GM08714 (cell line): ENCODE measurements at regions not wholly inside any gene's neighbourhood (a gene's known extent, or its start where the extent isn't known, plus 50 kb on each side); places are given as distances from the start of the nearest gene placed in this dataset.

Source experiments
- H3K4me3 ChIP-seq: fragments of 200-500 bp; sonication (Bioruptor generic); 2 replicates; pipeline ENCODE4 v1.5.1; 2014; ENCODE audit warnings: mild to moderate bottlenecking, low read length, inconsistent platforms
- ZNF274 ChIP-seq: IDR thresholded peaks from 2 replicates; pipeline ENCODE4 v1.6.1; 2012; ENCODE audit warnings: mild to moderate bottlenecking, low read depth, low read length

DNA sequence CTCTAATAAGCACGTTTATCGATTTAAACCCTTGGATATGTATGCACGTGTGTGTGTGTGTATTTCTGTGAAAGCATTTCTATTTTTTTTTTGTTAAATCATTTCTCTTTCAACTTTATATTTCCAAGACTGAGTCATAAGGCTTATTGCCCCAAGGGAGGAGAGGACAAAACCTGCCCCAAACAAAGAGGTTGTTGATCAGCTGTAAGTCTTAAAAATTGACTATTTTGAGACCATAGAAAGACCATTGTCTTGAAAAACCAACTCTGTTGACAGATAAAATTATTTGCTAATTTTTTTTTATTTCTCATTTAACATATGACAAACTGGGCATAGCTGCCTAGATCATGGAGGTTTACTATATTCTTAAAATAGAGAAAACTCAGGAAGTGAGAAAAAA, 222.4 kb downstream of the FMR1NB start:
- TF ChIP-seq ZNF274: no peak
- H3K4me3 ChIP-seq: no peak overlapping the region

DNA sequence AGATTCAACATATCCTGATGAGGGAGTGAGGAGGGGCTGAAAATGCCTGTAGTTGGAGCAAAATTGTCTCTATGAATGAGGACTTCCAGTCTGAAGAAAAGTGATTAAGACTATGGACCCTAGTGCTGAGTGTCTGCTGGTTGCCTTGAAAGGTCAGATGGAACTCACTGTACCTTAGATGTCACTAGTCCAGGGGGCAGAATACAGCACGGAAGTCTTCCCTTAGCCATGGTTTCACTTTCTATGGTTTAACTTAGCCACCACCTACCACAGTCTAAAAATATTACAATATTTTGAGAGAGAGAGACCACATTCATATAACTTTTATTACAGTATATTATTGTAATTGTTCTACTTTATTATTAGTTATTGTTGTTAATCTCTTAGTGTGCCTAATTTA, 223.1 kb downstream of the FMR1NB start:
- TF ChIP-seq ZNF274: no peak
- no peak overlapping the region for H3K4me3 ChIP-seq

DNA sequence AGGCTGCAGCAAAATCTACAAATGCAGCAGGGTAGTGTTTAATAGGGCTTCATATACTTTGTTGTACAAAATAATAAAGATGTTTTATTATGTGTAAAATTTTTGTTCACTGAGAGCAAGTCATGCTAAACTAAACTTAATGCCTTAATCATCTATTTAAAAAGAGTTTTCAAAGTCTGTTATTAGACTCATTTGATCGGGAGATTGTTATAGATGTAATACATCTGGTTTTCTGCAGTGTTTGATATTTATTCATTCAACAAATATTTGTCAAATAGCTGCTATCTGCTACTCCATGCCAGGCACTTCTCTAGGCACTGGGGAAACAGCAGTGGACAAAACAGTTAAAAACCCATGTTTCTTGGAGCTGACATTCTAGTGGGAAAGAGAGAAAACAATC, 233.6 kb downstream of the FMR1NB start:
- TF ChIP-seq ZNF274: no peak
- no peak overlapping the region for H3K4me3 ChIP-seq

DNA sequence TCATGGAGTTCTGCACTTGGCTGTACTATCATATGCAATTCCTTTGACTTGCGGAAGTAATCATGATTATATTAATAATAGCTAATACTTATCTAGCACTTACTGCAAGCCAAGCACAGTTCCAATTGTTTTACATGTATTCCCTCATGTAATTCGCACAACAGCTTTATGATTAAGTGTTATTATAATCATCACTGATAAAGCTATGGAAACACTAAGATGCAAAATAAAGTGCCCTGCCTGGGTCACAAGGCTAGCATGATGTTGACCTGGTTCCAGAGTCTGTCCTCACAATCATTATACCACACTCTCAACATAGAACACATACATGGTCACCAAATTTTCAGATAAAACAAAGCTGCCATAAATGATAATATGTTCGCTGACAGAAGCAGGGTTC, 234.6 kb downstream of the FMR1NB start:
- H3K4me3 ChIP-seq: no peak overlapping the region
- TF ChIP-seq ZNF274: no peak

DNA sequence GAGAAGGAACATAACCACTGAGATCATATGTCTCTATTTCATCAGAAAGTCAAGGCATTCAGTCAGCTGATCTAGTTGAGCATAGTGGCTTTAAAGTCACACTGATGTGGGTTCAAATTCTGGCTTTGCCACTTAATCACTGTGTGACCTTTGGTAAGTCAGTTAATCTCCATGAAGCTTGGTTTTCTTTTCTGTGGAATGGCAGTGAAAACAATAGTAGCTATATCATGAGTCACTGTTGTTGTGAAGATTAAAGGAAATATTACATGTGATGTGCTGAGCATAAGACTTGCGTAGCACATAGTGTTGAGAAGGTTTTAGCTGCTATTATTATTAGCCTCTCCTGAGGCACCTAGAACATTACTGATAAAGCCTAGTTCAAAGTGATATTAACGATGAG, 242.2 kb downstream of the FMR1NB start:
- no peak for TF ChIP-seq ZNF274
- no peak overlapping the region for H3K4me3 ChIP-seq

DNA sequence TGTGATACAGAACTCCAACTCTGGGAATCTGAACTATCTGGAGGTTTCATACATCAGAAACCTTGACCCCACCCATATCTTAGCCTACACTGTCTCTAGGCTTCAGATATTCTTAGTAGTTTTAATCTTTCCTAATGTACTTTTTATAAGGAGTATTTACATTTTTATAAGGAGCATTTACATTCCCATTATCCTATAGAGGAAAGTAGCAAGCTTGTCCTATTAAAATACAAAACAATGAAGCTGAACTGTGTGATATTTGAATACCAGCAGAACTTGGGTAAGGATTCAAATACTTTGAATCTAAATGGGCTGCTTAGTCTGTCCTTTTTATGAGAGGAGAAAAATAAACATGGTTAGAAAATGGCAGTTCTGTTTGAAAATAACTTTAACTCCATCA, 247.4 kb downstream of the FMR1NB start:
- TF ChIP-seq ZNF274: no peak
- H3K4me3 ChIP-seq: no peak overlapping the region

DNA sequence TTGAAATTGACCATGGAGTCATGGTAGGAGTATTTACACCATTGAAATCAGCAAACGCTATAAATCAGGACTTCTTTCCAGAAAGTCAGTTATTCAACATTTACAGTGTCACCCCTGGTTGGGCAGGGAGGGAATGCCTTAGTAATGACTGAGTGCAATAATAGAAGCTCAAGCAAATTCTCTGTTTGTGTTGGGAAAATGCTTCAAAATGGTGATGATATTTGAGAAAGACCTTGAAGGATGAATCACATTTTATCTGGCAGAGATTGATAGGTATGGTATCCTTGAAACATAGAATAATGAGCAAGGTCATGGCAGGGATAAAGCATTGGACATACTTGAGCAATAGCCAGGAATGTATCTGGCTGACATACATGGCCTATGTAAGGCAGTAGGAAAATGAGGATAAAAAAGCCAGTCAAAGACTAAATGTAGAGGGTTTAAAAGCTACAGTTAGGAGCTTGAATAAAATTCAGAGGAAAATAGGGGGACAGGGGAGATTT, 248.7 kb downstream of the FMR1NB start:
- no peak overlapping the region for H3K4me3 ChIP-seq
- TF ChIP-seq ZNF274: no peak

DNA sequence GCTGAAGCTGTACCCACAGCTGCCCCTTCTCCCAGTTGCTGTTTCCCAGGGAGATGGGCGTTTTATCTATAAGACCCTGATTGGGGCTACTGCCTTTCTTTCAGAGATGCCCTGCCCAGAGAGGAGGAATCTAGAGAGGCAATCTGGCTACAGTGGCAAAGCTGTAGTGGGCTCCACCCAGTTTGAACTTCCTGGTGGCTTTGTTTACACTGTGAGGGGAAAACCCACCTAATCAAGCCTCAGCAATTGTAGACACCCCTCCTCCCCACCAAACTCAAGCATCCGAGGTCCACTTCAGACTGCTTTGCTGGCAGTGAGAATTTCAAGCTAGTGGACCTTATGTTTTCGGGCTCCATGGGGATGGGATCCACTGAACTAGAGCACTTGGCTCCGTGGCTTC, 240.4 kb upstream of the AFF2 start:
- H3K4me3 ChIP-seq: no peak overlapping the region
- TF ChIP-seq ZNF274: no peak

DNA sequence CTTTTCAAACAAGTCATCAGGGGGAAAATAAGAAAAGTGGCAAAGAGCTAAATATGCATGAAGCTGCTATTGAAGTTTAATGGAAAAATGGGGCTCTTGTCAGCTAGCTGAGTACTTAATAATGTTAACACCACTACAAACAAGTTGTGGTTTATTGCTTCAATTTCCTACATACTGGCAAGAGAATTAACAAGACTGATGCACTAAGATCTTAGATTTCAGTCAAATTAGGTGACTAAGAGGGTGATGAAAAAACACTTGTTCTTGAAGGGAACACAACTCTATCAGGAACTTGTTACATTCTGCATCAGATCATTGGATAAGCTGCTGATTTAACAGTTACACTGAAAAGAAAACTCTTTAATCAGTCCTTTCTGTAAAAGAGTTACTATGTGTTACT, 234.6 kb upstream of the AFF2 start:
- no peak overlapping the region for H3K4me3 ChIP-seq

DNA sequence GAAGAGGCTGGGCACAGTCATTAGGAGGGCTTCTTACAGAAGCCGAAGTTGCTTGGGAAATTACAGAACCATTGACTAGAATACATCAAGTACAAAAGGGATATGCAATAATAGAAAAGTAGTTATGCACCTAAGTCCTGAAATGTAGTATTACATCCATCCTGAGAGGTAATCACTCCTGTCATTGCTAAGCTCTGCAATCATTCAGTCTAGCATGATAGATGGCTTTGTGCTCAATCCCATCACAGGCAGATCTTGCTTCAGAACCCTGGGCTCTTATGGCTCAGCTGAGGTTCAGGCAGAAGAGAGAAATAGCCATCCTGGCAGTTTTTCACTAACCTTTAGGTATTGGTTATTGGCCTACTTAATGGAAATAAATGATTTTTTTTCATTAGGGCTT, 231.7 kb upstream of the AFF2 start:
- no peak overlapping the region for H3K4me3 ChIP-seq
- TF ChIP-seq ZNF274: no peak

More for the DNA sequence above, 234.6 kb upstream of the AFF2 start:
- TF ChIP-seq ZNF274: no peak

DNA sequence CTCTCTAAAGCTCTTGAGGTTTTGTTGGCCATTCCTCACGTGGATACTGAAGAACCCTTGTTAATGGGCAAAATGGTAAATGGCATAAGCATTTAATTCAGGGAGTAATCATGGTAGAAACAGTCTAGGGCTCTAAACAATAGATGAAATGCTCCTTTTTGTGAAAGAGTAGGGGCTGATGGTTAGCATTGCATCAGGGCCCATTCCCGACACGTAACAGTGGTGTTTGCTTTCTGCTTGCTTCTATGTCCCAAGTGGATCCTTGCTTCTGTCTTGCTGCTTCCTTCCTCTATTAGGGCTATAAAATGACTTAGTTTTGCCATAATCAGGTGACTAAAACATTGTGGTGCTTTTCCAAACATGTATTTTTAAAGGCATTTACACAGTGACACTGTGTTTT, 230.9 kb upstream of the AFF2 start:
- no peak overlapping the region for H3K4me3 ChIP-seq
- TF ChIP-seq ZNF274: no peak

DNA sequence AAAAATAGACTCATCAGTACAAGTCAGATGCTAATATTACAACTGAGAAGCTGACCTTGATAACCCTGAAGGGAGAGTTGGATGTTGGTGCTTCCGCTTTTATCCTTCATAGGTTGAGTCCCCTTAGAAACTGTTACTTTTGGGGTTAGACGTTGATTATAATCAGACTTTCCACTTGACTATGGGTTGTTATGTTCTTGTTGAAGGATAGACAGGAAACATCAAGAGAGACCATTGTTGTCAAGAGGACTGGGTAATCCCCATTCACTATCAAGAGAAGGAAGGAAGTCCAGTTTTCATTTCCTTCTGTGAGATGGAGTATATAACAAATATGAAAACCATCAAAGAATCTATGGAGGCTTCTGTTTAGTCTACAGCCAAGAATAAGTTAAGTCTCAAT, 229.9 kb upstream of the AFF2 start:
- TF ChIP-seq ZNF274: no peak
- H3K4me3 ChIP-seq: no peak overlapping the region

DNA sequence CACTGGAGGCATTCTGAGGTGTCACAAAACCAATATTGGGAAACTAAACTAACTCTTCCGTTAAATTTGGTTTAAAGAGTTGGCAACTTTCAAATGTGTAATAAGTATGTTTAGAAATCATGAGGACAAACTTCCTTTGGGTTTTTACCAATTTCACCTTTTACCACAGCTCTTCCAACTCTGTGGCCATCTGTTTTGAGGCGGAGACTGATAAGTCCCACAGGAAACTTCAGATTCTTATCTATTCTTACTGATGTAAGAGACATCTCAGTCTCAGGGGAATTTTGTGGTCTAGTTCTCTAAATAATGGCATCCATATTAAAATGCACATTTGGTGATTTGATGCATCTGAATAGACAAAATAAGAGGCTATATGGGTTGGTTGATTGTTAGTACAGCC, 229.2 kb upstream of the AFF2 start:
- no peak overlapping the region for H3K4me3 ChIP-seq

DNA sequence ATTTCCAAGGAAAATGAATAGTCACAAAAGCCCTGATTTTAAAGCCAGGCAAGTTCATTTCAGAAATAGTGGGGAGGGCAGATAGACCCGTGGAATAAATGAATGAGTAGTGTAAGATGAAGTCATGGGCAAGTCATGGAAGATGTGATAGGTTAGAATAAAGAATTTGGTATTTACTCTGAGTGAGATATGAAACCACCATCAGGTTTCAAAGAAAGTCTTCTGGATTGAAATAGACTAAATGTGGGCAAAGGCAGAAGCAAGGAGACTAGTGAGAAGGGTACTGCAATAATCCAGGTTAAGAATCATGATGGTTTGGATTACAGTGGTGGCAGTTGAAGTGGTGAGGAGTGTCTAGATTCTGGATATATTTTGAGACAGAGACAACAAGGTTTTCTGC, 218.5 kb upstream of the AFF2 start:
- no peak for TF ChIP-seq ZNF274
- no peak overlapping the region for H3K4me3 ChIP-seq

More for the DNA sequence above, 229.2 kb upstream of the AFF2 start:
- no peak for TF ChIP-seq ZNF274

DNA sequence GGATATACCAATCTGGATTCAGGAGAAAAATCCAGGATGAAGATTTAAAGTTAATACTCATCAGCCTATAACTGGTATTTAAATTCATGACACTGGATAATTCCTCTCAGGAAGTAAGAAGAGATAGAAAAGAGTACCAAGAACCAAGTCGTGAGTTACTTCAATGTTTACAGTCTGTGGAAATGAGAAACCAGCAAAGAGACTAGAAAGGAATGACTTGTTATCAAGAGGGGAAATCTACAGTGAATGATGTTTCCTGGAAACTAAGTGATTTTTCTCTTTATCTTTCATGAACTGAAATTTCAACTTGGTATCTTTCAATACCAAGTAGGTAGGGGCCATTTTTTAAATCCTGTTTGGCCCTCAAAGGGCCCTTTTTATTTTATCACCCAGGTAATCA, 217.9 kb upstream of the AFF2 start:
- H3K4me3 ChIP-seq: no peak overlapping the region
- TF ChIP-seq ZNF274: no peak

DNA sequence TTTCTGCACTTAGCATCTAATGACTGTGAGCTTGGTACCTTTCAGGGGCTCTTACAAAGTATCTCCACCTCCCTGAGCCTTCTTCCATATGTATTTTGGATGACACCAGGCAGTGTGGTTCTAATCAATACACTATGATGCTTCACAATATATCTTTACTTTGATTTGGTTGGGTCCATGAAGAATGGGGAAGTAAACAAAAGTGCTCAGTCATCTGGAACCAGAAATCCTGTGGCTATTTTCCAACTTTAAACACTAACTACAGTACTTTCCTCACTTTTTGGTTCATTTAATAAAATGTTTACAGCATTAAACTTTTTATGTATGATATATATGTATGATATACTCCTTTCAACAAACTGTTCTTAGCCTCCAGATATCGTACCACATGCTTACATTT, 216.4 kb upstream of the AFF2 start:
- no peak overlapping the region for H3K4me3 ChIP-seq

DNA sequence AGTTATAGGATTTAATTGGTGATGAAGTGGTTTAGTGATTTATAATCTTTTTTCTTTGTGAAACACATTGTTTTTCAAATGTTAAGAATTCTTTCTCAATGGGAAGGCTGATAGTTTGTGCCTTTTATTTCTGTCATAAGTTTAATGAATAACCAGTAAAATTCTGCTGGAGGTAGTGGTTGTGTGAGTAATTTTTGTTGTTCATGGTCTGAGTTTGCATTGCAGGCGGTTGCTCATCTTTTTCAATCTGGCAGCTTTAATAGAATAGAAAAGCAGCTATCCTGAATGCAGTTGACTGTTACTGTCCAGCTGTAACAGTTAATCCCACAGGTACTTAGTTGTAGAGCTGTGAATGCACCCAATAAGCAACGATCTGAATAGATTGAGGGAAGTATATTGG, 215.6 kb upstream of the AFF2 start:
- TF ChIP-seq ZNF274: no peak
- H3K4me3 ChIP-seq: no peak overlapping the region

More for the DNA sequence above, 216.4 kb upstream of the AFF2 start:
- no peak for TF ChIP-seq ZNF274

DNA sequence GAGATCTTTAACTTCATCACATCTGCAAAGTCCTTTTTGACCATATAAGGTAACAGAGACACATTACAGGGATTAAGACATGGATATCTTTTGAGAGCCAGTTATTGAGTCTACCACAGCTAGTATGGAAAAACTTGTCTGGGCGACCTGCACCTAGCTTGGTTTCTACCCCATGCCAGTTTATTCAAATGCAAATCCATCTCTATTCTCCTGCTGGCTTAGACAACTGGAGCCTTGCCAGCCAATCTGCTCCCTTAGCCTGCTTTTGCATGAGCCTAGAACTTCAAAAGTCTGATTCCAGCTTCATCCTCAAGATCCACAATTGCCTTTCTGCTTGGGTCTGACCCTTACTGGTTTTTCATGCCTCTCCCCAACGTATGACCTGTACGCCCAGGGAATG, 212.0 kb upstream of the AFF2 start:
- no peak overlapping the region for H3K4me3 ChIP-seq
- TF ChIP-seq ZNF274: no peak
